RWPE2 (cell line): ENCODE measurements at regions not wholly inside any gene's neighbourhood (a gene's known extent, or its start where the extent isn't known, plus 50 kb on each side); places are given as distances from the start of the nearest gene placed in this dataset.

Source experiments
- ATAC-seq: fragments of 200-7000 bp; cut with Tn5 transposase; 3 replicates; pipeline ENCODE4 v1.9.1; 2021; ENCODE audit warnings: low read depth
- DNase-seq: peaks from one replicate; pipeline ENCODE4 v3.0.0-alpha.2; 2020; ENCODE audit warnings: low spot score
- H3K27ac ChIP-seq: fragments of 450-650 bp; 2 replicates; pipeline ENCODE4 v1.5.1; 2017; ENCODE audit warnings: mild to moderate bottlenecking; ENCODE audit not compliant: poor library complexity, severe bottlenecking
- H3K27me3 ChIP-seq: fragments of 250-450 bp; sonication (Bioruptor Pico); 2 replicates; pipeline ENCODE4 v1.5.1; 2021; ENCODE audit warnings: mild to moderate bottlenecking, moderate library complexity; ENCODE audit not compliant: insufficient read depth, poor library complexity, severe bottlenecking
- H3K36me3 ChIP-seq: fragments of 250-450 bp; sonication (Bioruptor Pico); 2 replicates; pipeline ENCODE4 v1.5.1; 2020; ENCODE audit warnings: low read depth, mild to moderate bottlenecking, moderate library complexity
- H3K4me1 ChIP-seq: fragments of 250-450 bp; sonication (Bioruptor Pico); 2 replicates; pipeline ENCODE4 v1.5.1; 2021; ENCODE audit warnings: mild to moderate bottlenecking, moderate library complexity; ENCODE audit not compliant: insufficient read depth, poor library complexity, severe bottlenecking
- H3K4me3 ChIP-seq: fragments of 250-450 bp; sonication (Bioruptor Pico); 2 replicates; pipeline ENCODE4 v1.5.1; 2021; ENCODE audit warnings: mild to moderate bottlenecking, moderate library complexity; ENCODE audit not compliant: severe bottlenecking
- H3K9me3 ChIP-seq: fragments of 250-450 bp; sonication (Bioruptor Pico); 2 replicates; pipeline ENCODE4 v1.5.1; 2021; ENCODE audit warnings: mild to moderate bottlenecking, moderate library complexity; ENCODE audit not compliant: severe bottlenecking
- CTCF ChIP-seq: fragments of 450-650 bp; IDR thresholded peaks from one replicate; pipeline ENCODE4 v1.5.1; 2017; ENCODE audit warnings: mild to moderate bottlenecking, moderate library complexity; ENCODE audit not compliant: poor library complexity, severe bottlenecking

DNA sequence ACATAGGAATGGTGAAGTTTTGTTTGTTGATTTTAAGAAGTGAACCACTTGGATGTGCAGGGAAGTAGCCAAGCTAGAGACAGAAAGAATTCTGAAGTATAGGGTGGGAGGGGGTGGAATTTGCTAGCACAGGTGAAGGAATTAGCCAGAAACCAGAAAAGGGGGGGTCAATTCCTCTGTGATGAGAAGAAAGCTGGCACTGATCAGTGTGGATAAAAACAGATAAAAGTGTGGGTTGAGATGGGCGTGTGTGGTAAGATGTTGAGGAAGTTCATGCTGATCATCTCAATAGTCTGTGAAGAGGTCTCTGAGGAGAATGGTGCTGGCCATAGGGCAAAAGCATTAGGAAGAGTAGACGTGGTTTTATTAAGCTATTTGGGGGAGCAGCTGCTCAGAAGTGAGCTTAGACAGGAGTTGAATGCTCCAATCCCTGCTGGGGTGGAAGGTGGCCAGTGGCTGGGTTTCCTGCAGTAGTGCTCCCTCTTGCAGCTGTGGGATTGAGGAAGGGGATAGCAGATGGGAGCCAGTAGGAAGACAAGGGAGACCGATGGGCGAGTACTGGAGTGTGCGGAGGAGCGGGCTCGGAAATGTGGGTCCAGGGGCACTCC, 88.7 kb upstream of the ELL2 start:
- no peak overlapping the region for H3K4me3 ChIP-seq
- ATAC-seq = no peak
- H3K27ac ChIP-seq = peak overlapping the region; percentile 13
- no peak for TF ChIP-seq CTCF
- no peaks in the 10 kb centered on the region for H3K9me3 ChIP-seq
- no peaks in the 10 kb centered on the region for H3K27me3 ChIP-seq
- H3K36me3 ChIP-seq = no peaks in the 10 kb centered on the region
- no peak for DNase-seq
- H3K4me1 ChIP-seq = peaks cover 19% of the 10 kb centered on the region

GRCh38 chr5:96049398-96050272, 88.0 kb upstream of the ELL2 start:
- no peaks in the 10 kb centered on the region for H3K36me3 ChIP-seq
- ATAC-seq = peak; percentile 91
- H3K27me3 ChIP-seq = no peaks in the 10 kb centered on the region
- peak overlapping the region; percentile 13 for H3K27ac ChIP-seq
- H3K4me3 ChIP-seq = no peak overlapping the region
- no peak for TF ChIP-seq CTCF
- H3K4me1 ChIP-seq = peaks cover 19% of the 10 kb centered on the region
- no peak for DNase-seq
- H3K9me3 ChIP-seq = no peaks in the 10 kb centered on the region

GRCh38 chr5:96048763-96049162, 87.1 kb upstream of the ELL2 start:
- H3K9me3 ChIP-seq = no peaks in the 10 kb centered on the region
- no peak for ATAC-seq
- no peak for DNase-seq
- H3K4me3 ChIP-seq = no peak overlapping the region
- no peak overlapping the region for H3K27ac ChIP-seq
- no peaks in the 10 kb centered on the region for H3K27me3 ChIP-seq
- no peak for TF ChIP-seq CTCF
- H3K36me3 ChIP-seq = no peaks in the 10 kb centered on the region
- H3K4me1 ChIP-seq = peaks cover 19% of the 10 kb centered on the region

GRCh38 chr5:96045888-96046287, 84.2 kb upstream of the ELL2 start:
- Histone ChIP-seq H3K4me1 (peaks cover 13% of the 10 kb centered on the region), H3K27ac (no peak overlapping the region), H3K9me3 (no peaks in the 10 kb centered on the region), H3K4me3 (no peak overlapping the region), H3K27me3 (no peaks in the 10 kb centered on the region), H3K36me3 (no peaks in the 10 kb centered on the region)
- no peak for DNase-seq
- TF ChIP-seq CTCF = no peak
- ATAC-seq = no peak

GRCh38 chr5:96043446-96043845, 81.8 kb upstream of the ELL2 start:
- Histone ChIP-seq H3K27ac (no peak overlapping the region), H3K27me3 (no peaks in the 10 kb centered on the region), H3K4me1 (no peaks in the 10 kb centered on the region), H3K36me3 (no peaks in the 10 kb centered on the region), H3K9me3 (no peaks in the 10 kb centered on the region), H3K4me3 (no peak overlapping the region)
- TF ChIP-seq CTCF = no peak
- ATAC-seq (no peak), DNase-seq (no peak)
